HepG2 (cell line): ENCODE measurements at regions not wholly inside any gene's neighbourhood (a gene's known extent, or its start where the extent isn't known, plus 50 kb on each side); places are given as distances from the start of the nearest gene placed in this dataset.

ENCODE experiments used
- ATAC-seq: fragments of 200-7000 bp; cut with Tn5 transposase; 3 replicates; pipeline ENCODE4 v1.9.1; 2020; ENCODE audit warnings: mild to moderate bottlenecking, moderate library complexity
- BruUV-seq: library from RNA; stranded (reverse); fragments of 400-500 nt; replicated peaks from 2 replicates; lab custom pipeline; 2021; lab: Mats Ljungman, UMichigan
- CTCF ChIA-PET: fragments of 300-600 bp; formaldehyde crosslinking; extraction: SDS; loops from one replicate; lab custom pipeline; 2021; ENCODE audit warnings: low total read pairs, inconsistent platforms, low intra/inter-chr PET ratio; lab: Yijun Ruan, JAX
- POLR2A ChIA-PET: fragments of 350-600 bp; sonication (Branson Sonifier 250); formaldehyde crosslinking; loops from one replicate; lab custom pipeline; 2020; ENCODE audit warnings: antibody characterized with exemption, inconsistent platforms; lab: Yijun Ruan, JAX
- DNase-seq: peaks from one replicate; pipeline ENCODE4 v3.0.0-alpha.2; 2015; ENCODE audit warnings: low spot score
- FAIRE-seq: peaks from 3 replicates; lab custom pipeline; 2011; peaks lifted over from hg19 to GRCh38; lab: Jason Lieb, UNC
- H2AFZ ChIP-seq: one replicate; pipeline ENCODE4 v1.6.1; 2011; ENCODE audit warnings: low read length, inconsistent platforms
- H3K27ac ChIP-seq: fragments of 300-600 bp; 3 replicates; pipeline ENCODE4 v1.8.0; 2011; ENCODE audit warnings: mixed run types, mild to moderate bottlenecking, mixed read lengths, low read length, inconsistent platforms; ENCODE audit not compliant: insufficient read depth; ENCODE audit errors: extremely low read length
- H3K27me3 ChIP-seq, 2 experiments: fragments of 200-600 bp in 1 of 2; 2 replicates in 1 of 2; 3 replicates in 1 of 2; pipeline versions ENCODE4 v1.6.0 to v1.8.0; 2011; ENCODE audit warnings: low read length in 2 of 2, mild to moderate bottlenecking in 2 of 2, moderate library complexity in 2 of 2, inconsistent platforms in 1 of 2; ENCODE audit not compliant: insufficient read depth in 2 of 2, control insufficient read depth in 1 of 2
- H3K36me3 ChIP-seq, 2 experiments: fragments of 200-600 bp in 1 of 2; replicated peaks in 1 of 2; 2 replicates in 1 of 2; 3 replicates in 1 of 2; pipeline versions ENCODE4 v1.5.1 to v1.8.0; 2011; ENCODE audit warnings: low read length in 2 of 2, inconsistent platforms in 1 of 2; ENCODE audit not compliant: insufficient read depth in 2 of 2, control insufficient read depth in 1 of 2
- H3K4me1 ChIP-seq: 2 replicates; pipeline ENCODE4 v1.5.1; 2012; ENCODE audit warnings: low read length, inconsistent platforms; ENCODE audit not compliant: insufficient read depth
- H3K4me2 ChIP-seq: 2 replicates; pipeline ENCODE4 v1.6.0; 2011; ENCODE audit warnings: low read depth, low read length, inconsistent platforms
- H3K4me3 ChIP-seq, 3 experiments: fragments of 200-600 bp in 1 of 3; sonication (generic), shearing (Covaris generic) in 1 of 3; replicated peaks in 1 of 3; 2 replicates each; pipeline ENCODE4 v1.5.1; 2011 to 2016; ENCODE audit warnings: low read length in 3 of 3, inconsistent platforms in 2 of 3, low read depth in 2 of 3, mild to moderate bottlenecking in 2 of 3, control low read depth in 1 of 3, mixed read lengths in 1 of 3; ENCODE audit not compliant: insufficient read depth in 1 of 3
- H3K79me2 ChIP-seq: one replicate; pipeline ENCODE4 v1.6.1; 2011; ENCODE audit warnings: low read length, inconsistent platforms; ENCODE audit not compliant: insufficient read depth
- H3K9ac ChIP-seq: 2 replicates; pipeline ENCODE4 v1.6.0; 2011; ENCODE audit warnings: mild to moderate bottlenecking, low read depth, low read length, inconsistent platforms; ENCODE audit not compliant: insufficient read depth
- H3K9me3 ChIP-seq: 2 replicates; pipeline ENCODE4 v1.5.1; 2012; ENCODE audit warnings: mild to moderate bottlenecking, low read length
- H4K20me1 ChIP-seq: 2 replicates; pipeline ENCODE4 v1.6.0; 2011; ENCODE audit warnings: inconsistent platforms, mild to moderate bottlenecking, low read length, moderate library complexity; ENCODE audit not compliant: insufficient read depth
- ETV6 ChIP-seq: sonication (generic); formaldehyde crosslinking; conservative IDR thresholded peaks from 2 replicates; pipeline ENCODE4 v1.4.0; 2020; ENCODE audit warnings: missing genetic modification reagents
- GATA4 ChIP-seq: sonication (generic); IDR thresholded peaks from 2 replicates; pipeline ENCODE4 v1.6.1; 2016; ENCODE audit warnings: antibody characterized with exemption, low read depth, borderline replicate concordance
- HNF4G ChIP-seq, 2 experiments: sonication (generic) in 1 of 2; formaldehyde crosslinking in 1 of 2; IDR thresholded peaks; 2 replicates each; pipeline versions ENCODE4 v1.4.0 to v1.6.1; 2011 to 2020; ENCODE audit warnings: borderline replicate concordance in 2 of 2, low read depth in 2 of 2, mild to moderate bottlenecking in 2 of 2, low read length in 1 of 2, missing genetic modification reagents in 1 of 2, moderate library complexity in 1 of 2
- MYNN ChIP-seq: sonication (generic); formaldehyde crosslinking; IDR thresholded peaks from 2 replicates; pipeline ENCODE4 v1.4.0; 2020; ENCODE audit warnings: mild to moderate bottlenecking, low read depth, missing genetic modification reagents
- SOX5 ChIP-seq: IDR thresholded peaks from 2 replicates; pipeline ENCODE4 v1.6.1; 2016; ENCODE audit warnings: borderline replicate concordance
- ZNF121 ChIP-seq: sonication (generic); formaldehyde crosslinking; IDR thresholded peaks from 2 replicates; pipeline ENCODE4 v1.5.0; 2020; ENCODE audit warnings: mild to moderate bottlenecking, missing genetic modification reagents
- ZNF670 ChIP-seq: sonication (generic); formaldehyde crosslinking; IDR thresholded peaks from 2 replicates; pipeline ENCODE4 v1.8.0; 2022; ENCODE audit warnings: mild to moderate bottlenecking, missing genetic modification reagents, borderline replicate concordance
- ZNF709 ChIP-seq: sonication (generic); formaldehyde crosslinking; IDR thresholded peaks from 2 replicates; pipeline ENCODE4 v1.5.0; 2020; ENCODE audit warnings: mild to moderate bottlenecking, missing genetic modification reagents
- WGBS: methylation state at CpG from one replicate; pipeline ENCODE4 v1.1.6; 2017; ENCODE audit warnings: low lambda C conversion rate; 5-methylcytosine and 5-hydroxymethylcytosine counted together
- in situ Hi-C: cut with HindIII; loops from 2 replicates; pipeline ENCODE4 v1.10.0; 2017; ENCODE audit warnings: low pct_unique_long_range_greater_than_20kb; ENCODE audit not compliant: extremely low pct_ligation_motif_present
- intact Hi-C: fragments of 100-400 bp; cut with micrococcal nuclease; formaldehyde crosslinking; loops from one replicate; pipeline ENCODE4 v1.10.0; 2022; ENCODE audit not compliant: unreplicated experiment
- TF ChIP-seq, protein P1 (sequence below): sonication (generic); formaldehyde crosslinking; IDR thresholded peaks from 2 replicates; pipeline ENCODE4 v1.5.0; 2020; ENCODE audit warnings: mild to moderate bottlenecking, low read depth, missing genetic modification reagents, borderline replicate concordance
- TF ChIP-seq, protein P2 (sequence below): IDR thresholded peaks from 2 replicates; pipeline ENCODE4 v1.6.1; 2016; ENCODE audit warnings: mild to moderate bottlenecking

DNA sequence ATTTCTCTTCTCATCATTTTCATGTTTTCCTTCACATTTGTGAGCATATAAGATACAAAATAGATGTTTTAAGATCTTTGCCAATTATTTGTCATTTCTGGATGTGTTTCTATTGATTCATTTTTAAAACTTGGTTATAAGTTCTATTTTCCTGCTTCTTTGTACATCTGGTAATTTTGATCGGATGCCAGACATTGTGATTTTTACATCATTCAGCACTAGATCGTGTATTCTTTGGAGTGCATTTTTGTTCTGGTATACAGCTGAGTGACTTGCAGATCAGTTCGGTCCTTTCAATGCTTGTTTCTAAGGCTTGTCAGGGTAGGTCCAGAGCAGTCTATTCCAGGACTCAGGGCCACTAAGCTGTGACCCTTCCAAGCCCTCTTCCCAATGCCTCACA, 198.2 kb downstream of the KLF12 start:
- ChIA-PET POLR2A (no interaction called here), CTCF (no interaction called here)
- intact Hi-C loops (no loop called here), in situ Hi-C loops (no loop called here)
- no peak for DNase-seq
- Histone ChIP-seq H3K4me1 (no peaks in the 10 kb centered on the region), H3K9ac (no peak overlapping the region), H2AFZ (no peak overlapping the region), H3K9me3 (no peaks in the 10 kb centered on the region), H3K27me3 (no peaks in the 10 kb centered on the region), H3K4me2 (no peak overlapping the region), H3K27ac (no peak overlapping the region), H3K4me3 (no peak overlapping the region), H3K36me3 (no peaks in the 10 kb centered on the region), H3K79me2 (no peaks in the 10 kb centered on the region), H4K20me1 (no peaks in the 10 kb centered on the region)
- no TSS peak for BruUV-seq
- no peak for TF ChIP-seq ETV6 (CRISPR knock-in tag)
- FAIRE-seq, result no peak
- 52% methylated on average over 3 of the region's 3 CpGs for WGBS
- no peak for ATAC-seq

DNA sequence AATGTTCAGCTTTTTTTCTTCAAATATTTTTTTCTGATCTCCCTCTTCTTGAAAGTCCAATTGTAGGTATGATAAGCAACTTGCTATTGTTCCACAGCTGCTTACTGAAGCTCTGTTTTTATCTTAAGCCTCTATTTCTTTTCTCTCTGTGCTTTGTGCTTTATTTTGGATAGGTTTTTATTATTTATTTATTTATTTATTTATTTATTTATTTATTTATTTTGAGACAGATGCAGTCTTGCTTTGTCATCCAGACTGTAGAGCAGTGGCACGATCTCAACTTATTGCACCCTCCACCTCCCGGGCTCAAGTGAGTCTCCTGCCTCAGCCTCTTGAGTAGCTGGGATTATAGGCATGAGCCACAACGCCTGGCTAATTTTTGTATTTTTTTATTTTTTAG, 199.4 kb downstream of the KLF12 start:
- Histone ChIP-seq H2AFZ (no peak overlapping the region), H3K36me3 (no peaks in the 10 kb centered on the region), H4K20me1 (no peaks in the 10 kb centered on the region), H3K4me1 (no peaks in the 10 kb centered on the region), H3K9me3 (no peaks in the 10 kb centered on the region), H3K4me3 (no peak overlapping the region), H3K27ac (no peak overlapping the region), H3K4me2 (no peak overlapping the region), H3K27me3 (no peaks in the 10 kb centered on the region), H3K9ac (no peak overlapping the region), H3K79me2 (no peaks in the 10 kb centered on the region)
- TF ChIP-seq MYNN (CRISPR knock-in tag) (no peak), ZNF670 (CRISPR knock-in tag) (no peak), ZNF709 (no peak), SOX5 (CRISPR knock-in tag) (no peak), GATA4 (no peak), ZNF121 (CRISPR knock-in tag) (no peak), HNF4G (IDR thresholded peaks at IDR 0.05; ENCODE audit: borderline replicate concordance, low read depth, low read length) (no peak), HNF4G (CRISPR knock-in tag; IDR thresholded peaks at IDR 0.05; ENCODE audit: borderline replicate concordance, low read depth) (no peak)
- TF ChIP-seq, protein P1, sequence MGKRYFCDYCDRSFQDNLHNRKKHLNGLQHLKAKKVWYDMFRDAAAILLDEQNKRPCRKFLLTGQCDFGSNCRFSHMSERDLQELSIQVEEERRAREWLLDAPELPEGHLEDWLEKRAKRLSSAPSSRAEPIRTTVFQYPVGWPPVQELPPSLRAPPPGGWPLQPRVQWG (CRISPR knock-in tag), result no peak
- TF ChIP-seq, protein P2, sequence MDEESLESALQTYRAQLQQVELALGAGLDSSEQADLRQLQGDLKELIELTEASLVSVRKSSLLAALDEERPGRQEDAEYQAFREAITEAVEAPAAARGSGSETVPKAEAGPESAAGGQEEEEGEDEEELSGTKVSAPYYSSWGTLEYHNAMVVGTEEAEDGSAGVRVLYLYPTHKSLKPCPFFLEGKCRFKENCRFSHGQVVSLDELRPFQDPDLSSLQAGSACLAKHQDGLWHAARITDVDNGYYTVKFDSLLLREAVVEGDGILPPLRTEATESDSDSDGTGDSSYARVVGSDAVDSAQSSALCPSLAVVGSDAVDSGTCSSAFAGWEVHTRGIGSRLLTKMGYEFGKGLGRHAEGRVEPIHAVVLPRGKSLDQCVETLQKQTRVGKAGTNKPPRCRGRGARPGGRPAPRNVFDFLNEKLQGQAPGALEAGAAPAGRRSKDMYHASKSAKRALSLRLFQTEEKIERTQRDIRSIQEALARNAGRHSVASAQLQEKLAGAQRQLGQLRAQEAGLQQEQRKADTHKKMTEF (CRISPR knock-in tag), result no peak
- FAIRE-seq (no peak), ATAC-seq (no peak), DNase-seq (no peak)
- BruUV-seq, result no TSS peak
- ChIA-PET POLR2A (no interaction called here), CTCF (no interaction called here)
- WGBS, result 69% methylated on average over 3 of the region's 3 CpGs
- intact Hi-C loops (no loop called here), in situ Hi-C loops (no loop called here)
